GM18520 (cell line): ENCODE measurements at regions not wholly inside any gene's neighbourhood (a gene's known extent, or its start where the extent isn't known, plus 50 kb on each side); places are given as distances from the start of the nearest gene placed in this dataset.
"Not testable (repeated sequence)": the region's sequence is repeated elsewhere in the genome, so short reads cannot be mapped to it uniquely, and the experiment has no call there.

Source experiments
- ATAC-seq: cut with Tn5 transposase; IDR thresholded peaks from one replicate; pipeline ENCODE4 v1.9.1; 2021; ENCODE audit not compliant: unreplicated experiment

GRCh38 chr4:134914250-134914649 is 712.7 kb upstream of the PABPC4L start:
- not testable (repeated sequence) for ATAC-seq

DNA sequence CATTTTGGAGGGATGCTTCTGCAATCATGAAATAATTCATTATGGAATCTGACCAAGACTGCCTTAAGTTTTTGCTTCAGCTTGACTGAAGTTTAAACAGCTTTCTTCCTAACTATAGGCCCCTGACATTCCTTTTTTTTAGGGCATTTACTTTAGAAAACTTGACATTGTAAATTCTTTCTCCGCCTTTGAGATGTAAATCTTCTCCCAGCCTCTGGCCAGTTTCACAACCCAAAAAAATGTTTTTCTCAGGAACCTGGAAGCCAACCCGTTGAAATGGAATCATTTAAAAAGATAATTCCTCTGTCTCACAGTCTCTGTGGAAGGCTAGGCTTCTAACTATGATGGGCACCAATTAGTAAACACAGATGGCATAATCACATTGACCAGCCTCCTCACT is 710.4 kb upstream of the PABPC4L start:
- ATAC-seq, result no peak

- ATAC-seq, result no peak
Observed at GRCh38 chr4:134906404-134907023, 704.9 kb upstream of the PABPC4L start.

GRCh38 chr4:134905061-134905460 is 703.5 kb upstream of the PABPC4L start:
- no peak for ATAC-seq

GRCh38 chr4:134888156-134888555 is 686.6 kb upstream of the PABPC4L start:
- ATAC-seq, result no peak

- ATAC-seq, result no peak
Observed at GRCh38 chr4:134885436-134885835, 683.8 kb upstream of the PABPC4L start.

DNA sequence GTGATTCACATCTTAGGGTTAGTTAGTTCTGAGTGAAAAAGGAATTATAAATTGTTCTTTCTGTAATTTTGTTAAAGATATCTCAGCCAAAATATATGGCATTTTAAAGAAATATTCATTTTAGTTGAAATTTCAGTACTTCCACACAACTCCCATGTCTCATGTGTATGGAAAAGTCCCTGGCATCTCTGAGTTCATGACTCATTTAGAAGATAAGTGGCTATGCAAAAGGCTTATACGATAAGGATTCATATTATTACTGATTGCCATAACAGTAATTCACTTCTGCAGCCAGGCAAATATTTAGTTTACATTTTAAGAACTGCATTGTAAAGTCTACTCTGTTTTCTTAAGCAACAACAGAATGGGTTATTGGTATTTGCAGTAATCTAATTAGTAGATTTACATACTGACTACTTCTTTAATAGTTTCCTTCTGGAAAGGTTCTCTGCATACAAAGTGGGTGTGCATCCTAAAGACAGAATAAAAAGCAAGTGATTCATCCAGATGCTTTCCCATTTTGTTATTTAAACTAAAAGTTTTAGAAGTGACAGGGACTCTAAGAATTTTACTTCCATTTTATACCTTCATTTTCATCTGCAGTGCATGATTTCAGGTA is 682.4 kb upstream of the PABPC4L start:
- ATAC-seq, result no peak

GRCh38 chr4:134879019-134879418 is 677.4 kb upstream of the PABPC4L start:
- no peak for ATAC-seq

DNA sequence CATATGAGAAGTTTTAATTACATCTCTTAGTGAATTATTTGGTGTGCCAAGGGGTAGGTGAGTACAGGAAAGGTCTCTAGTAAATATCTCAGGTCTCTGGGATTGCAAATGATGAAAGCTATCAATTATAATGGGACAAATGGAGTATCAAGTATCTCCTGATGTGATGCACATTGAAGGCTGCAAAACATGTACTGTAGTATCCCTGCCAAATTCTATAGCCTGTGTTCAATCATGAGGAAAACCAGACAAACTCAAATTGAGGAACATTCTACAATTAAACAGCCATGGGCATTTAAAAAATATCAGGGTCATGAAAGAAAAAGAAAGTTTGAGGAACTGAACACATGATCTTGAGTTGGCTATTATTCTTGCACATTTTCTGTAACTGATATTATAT is 665.4 kb upstream of the PABPC4L start:
- ATAC-seq, result no peak

GRCh38 chr4:134865675-134866074 is 664.1 kb upstream of the PABPC4L start:
- ATAC-seq, result no peak

DNA sequence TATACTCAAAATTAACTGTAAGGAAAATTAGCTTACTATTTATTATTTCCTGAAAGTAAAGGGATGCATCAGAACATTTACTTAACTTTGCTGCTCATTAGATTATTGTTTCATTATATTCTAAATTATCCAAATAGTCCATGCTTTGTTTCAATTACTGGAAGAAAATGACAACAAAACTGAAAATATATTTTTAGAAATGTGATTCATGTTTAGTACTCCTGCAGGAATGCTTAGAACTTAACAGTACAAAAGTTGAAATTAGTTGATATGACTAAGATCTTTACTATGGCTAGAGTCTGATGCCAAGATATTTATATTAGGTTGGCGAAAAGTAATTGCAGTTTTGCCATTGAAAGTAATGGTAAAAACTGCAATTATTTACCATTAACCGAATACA is 660.5 kb upstream of the PABPC4L start:
- ATAC-seq, result no peak

DNA sequence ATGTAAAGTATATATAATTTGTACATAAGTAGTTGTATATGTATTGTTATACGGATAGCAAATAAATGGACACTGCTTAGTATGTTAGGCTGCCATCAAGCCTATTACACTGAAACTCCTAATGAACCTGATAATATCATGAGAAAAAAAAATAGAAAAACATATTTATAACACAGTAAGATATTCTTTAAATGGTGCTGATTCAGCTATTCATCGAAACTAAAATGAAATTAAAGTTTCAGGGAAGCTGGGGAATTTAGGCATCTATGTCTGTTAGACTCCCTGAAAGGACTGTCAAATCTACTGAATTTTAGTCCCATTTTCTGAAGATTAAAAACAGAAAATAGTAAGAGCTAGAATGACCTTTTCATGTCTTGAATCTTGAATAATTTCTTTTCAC is 647.1 kb upstream of the PABPC4L start:
- no peak for ATAC-seq

DNA sequence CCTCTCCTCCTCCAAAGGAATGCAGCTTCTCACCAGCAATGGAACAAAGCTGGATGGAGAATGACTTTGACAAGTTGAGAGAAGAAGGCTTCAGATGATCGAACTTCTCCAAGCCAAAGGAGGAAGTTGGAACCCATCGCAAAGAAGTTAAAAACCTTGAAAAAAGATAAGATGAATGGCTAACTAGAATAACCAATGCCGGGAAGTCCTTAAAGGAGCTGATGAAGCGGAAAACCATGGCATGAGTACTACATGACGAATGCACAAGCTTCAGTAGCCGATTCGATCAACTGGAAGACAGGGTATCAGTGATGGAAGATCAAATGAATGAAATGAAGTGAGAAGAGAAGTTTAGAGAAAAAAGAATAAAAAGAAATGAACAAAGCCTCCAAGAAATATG is 629.2 kb upstream of the PABPC4L start:
- not testable (repeated sequence) for ATAC-seq

DNA sequence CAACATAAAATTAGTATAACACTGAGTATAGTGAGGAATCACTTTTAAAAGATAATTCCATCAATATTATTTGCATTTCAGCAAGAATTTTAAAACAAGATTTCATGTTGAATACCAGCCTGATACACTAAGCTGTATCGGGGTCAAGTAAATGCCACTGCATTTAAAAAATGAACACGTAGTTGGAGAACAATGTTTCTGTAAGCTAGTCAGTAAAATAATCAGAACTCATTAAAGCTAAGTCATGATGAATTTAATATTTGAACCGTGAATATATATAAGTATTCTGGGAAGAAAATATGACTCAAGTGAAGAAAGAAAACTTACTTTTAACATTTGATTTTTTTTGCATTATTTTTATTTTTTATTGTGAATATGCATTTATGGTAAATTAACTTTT is 611.0 kb upstream of the PABPC4L start:
- ATAC-seq, result no peak

DNA sequence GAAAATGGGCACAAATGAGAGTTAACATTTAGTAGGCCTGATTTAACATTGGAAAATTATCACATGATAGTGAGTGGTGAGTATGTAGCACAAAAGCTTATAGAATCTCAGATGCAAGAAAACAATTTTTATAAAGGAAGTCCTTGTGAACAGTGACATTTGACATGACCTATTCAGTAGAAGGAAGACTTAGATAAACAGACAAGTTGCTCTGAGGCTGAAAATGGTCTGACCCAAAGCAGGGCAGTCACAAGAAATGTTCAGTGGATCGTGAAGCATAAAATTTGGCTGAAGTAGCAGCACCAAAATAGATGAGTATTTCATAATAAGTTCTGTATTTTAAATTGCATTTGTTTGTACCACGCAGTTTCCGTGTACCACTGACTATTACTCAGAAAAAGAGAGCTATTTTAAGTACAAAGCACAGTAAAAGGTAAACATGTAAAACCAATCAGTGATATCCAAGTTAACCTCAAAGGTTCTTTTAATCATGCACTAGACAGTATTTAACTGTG is 605.7 kb upstream of the PABPC4L start:
- ATAC-seq, result no peak

- no peak for ATAC-seq
Observed at GRCh38 chr4:134798573-134798972, 597.0 kb upstream of the PABPC4L start.

DNA sequence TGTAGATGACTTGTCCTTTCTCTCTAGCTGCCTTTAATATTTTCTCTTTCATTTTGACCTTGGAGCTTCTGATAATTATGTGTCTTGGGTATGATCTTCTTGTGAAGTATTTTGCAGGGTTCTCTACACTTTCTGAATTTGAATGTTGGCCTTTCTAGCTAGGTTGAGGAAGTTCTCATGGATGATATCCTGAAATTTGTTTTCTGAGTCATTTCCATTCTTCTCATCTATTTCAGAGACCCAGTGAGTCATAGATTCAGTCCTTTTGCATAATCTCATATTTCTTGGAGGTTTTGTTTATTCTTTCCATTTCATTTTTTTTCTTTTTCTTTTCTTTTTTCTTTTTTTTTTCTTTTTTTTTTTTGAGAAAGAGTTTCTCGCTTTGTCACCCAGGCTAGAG is 585.7 kb upstream of the PABPC4L start:
- ATAC-seq, result no peak

DNA sequence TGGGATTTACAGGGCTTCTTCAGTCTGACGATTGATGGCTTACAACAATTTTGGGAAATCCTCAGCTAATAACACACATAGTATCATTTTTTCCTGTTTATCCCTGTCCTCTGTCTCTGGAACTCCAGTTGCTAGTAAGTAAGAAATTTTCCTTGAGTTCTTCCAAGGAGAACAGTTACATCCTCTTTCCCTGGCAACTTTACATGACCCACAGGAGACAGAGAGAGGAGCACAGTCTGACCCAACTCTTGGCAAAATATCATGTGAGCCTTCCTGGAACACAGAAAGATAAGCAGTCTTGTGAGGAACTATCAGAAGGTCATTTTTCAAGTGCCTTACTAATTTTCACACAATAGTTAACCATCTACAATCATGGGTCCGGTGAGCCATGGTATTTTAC is 578.7 kb upstream of the PABPC4L start:
- no peak for ATAC-seq

- no peak for ATAC-seq
Observed at GRCh38 chr4:134777606-134778005, 576.0 kb upstream of the PABPC4L start.

- no peak for ATAC-seq
Observed at GRCh38 chr4:134773497-134774000, 572.0 kb upstream of the PABPC4L start.

- no peak for ATAC-seq
Observed at GRCh38 chr4:134762053-134762452, 560.5 kb upstream of the PABPC4L start.

GRCh38 chr4:134756421-134756820 is 554.8 kb upstream of the PABPC4L start:
- no peak for ATAC-seq
